PFSK-1 (cell line): ENCODE measurements at regions not wholly inside any gene's neighbourhood (a gene's known extent, or its start where the extent isn't known, plus 50 kb on each side); places are given as distances from the start of the nearest gene placed in this dataset.

ENCODE experiments used
- POLR2AphosphoS5 ChIP-seq: IDR thresholded peaks from 2 replicates; pipeline ENCODE4 v1.6.1; 2012; ENCODE audit warnings: low read depth, mild to moderate bottlenecking, control low read depth, low read length, moderate library complexity
- REST ChIP-seq, 2 experiments: IDR thresholded peaks; 2 replicates each; pipeline versions ENCODE4 v1.6.1 to v1.8.0; 2011 to 2012; ENCODE audit warnings: low read depth in 2 of 2, low read length in 2 of 2, control low read depth in 1 of 2, inconsistent platforms in 1 of 2, mild to moderate bottlenecking in 1 of 2, moderate library complexity in 1 of 2; ENCODE audit not compliant: insufficient read depth in 1 of 2
- SIN3A ChIP-seq: IDR thresholded peaks from 2 replicates; pipeline ENCODE4 v1.6.1; 2012; ENCODE audit warnings: mild to moderate bottlenecking, low read length, moderate library complexity, borderline replicate concordance; ENCODE audit not compliant: insufficient read depth
- TAF1 ChIP-seq: IDR thresholded peaks from 2 replicates; pipeline ENCODE4 v1.6.1; 2012; ENCODE audit warnings: low read length, control low read depth, borderline replicate concordance; ENCODE audit not compliant: insufficient read depth

GRCh38 chr11:70002433-70002832, 75.7 kb upstream of the ANO1 start:
- TF ChIP-seq SIN3A (no peak), POLR2AphosphoS5 (no peak), TAF1 (no peak), REST (IDR thresholded peaks at IDR 0.05; ENCODE audit: insufficient read depth in 1 of 2, low read depth in 2 of 2, low read length in 2 of 2) (no peak)
